Thymus (tissue), 11 donors: ENCODE measurements at regions not wholly inside any gene's neighbourhood (a gene's known extent, or its start where the extent isn't known, plus 50 kb on each side); places are given as distances from the start of the nearest gene placed in this dataset.

Source experiments
- DNase-seq, 9 donors: peaks; one replicate each; pipeline ENCODE4 v3.0.0-alpha.2; 2013; ENCODE audit warnings: low spot score in 9 of 9, low read depth in 6 of 9, missing footprints in 1 of 9
- H3K27ac ChIP-seq, 2 donors: one replicate each; pipeline ENCODE4 v1.5.1; 2013; ENCODE audit warnings: control low read depth in 1 of 2, low read depth in 1 of 2, low read length in 1 of 2, mild to moderate bottlenecking in 1 of 2, moderate library complexity in 1 of 2
- H3K27me3 ChIP-seq, 2 donors: one replicate each; pipeline ENCODE4 v1.5.1; 2013; ENCODE audit warnings: low read length in 1 of 2; ENCODE audit not compliant: control insufficient read depth in 2 of 2, insufficient read depth in 1 of 2
- H3K36me3 ChIP-seq, 2 donors: one replicate each; pipeline ENCODE4 v1.5.1; 2013; ENCODE audit warnings: low read length in 1 of 2, mild to moderate bottlenecking in 1 of 2, moderate library complexity in 1 of 2; ENCODE audit not compliant: control insufficient read depth in 2 of 2, insufficient read depth in 2 of 2
- H3K4me1 ChIP-seq, 2 donors: one replicate each; pipeline ENCODE4 v1.5.1; 2013; ENCODE audit warnings: low read length in 2 of 2; ENCODE audit not compliant: control insufficient read depth in 2 of 2, insufficient read depth in 2 of 2
- H3K4me3 ChIP-seq, 2 donors: one replicate each; pipeline ENCODE4 v1.5.1; 2013; ENCODE audit warnings: low read length in 2 of 2, control low read depth in 1 of 2, mild to moderate bottlenecking in 1 of 2
- H3K9me3 ChIP-seq, 2 donors: one replicate each; pipeline ENCODE4 v1.5.1; 2013; ENCODE audit warnings: low read length in 1 of 2, mild to moderate bottlenecking in 1 of 2; ENCODE audit not compliant: control insufficient read depth in 2 of 2, insufficient read depth in 1 of 2
- WGBS: extraction: QIAGEN DNeasy Blood & Tissue Kit; methylation state at CpG from one replicate; pipeline ENCODE4 v1.1.7; 2013; 5-methylcytosine and 5-hydroxymethylcytosine counted together
- donor health status: healthy.

DNA sequence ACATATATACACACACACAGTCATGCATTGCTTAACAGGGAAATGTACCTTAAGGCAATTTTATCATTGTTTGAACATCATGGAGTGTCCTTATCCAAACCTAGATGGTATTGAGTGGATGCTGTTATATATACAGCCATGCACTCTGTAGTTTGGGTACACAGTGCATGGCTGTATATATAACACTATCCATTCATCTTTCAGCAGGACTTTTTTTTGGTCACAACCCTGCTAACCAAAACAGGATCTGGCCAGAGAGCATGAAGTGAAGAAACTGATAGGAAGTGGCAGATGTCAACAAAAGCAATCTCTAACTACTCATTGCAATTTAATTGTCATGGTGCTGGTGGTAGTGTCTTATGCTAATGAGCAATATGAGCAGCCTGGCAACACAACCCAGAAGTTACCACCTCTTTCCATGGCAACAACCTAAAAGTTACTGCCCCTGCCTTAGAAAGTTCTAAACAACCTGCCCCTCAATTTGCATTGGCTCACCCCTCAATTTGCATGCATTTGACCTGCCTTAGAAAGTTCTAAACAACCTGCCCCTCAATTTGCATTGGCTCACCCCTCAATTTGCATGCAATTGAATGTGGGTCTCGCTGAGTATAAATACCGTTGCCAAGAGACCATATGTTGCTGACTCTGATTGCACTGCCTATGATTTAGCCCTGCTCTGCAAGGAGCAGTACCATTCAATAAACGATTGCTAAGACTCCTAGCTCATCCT lies 434.9 kb downstream of the DSEL start:
- H3K36me3 ChIP-seq, result no peaks in the 10 kb centered on the region
- no peak overlapping the region for H3K27ac ChIP-seq
- H3K27me3 ChIP-seq, result no peaks in the 10 kb centered on the region
- H3K4me1 ChIP-seq, result no peaks in the 10 kb centered on the region
- no peak overlapping the region for H3K4me3 ChIP-seq
- no peaks in the 10 kb centered on the region for H3K9me3 ChIP-seq
- WGBS, result 87% methylated on average over 3 of the region's 3 CpGs
- no peak for DNase-seq

- Histone ChIP-seq H3K4me1 (no peaks in the 10 kb centered on the region), H3K27ac (no peak overlapping the region), H3K36me3 (no peaks in the 10 kb centered on the region), H3K27me3 (no peaks in the 10 kb centered on the region), H3K9me3 (no peaks in the 10 kb centered on the region), H3K4me3 (no peak overlapping the region)
- 85% methylated on average over 5 of the region's 5 CpGs for WGBS
- no peak for DNase-seq
These were observed 435.9 kb downstream of the DSEL start for GRCh38 chr18:67080601-67081000.

DNA sequence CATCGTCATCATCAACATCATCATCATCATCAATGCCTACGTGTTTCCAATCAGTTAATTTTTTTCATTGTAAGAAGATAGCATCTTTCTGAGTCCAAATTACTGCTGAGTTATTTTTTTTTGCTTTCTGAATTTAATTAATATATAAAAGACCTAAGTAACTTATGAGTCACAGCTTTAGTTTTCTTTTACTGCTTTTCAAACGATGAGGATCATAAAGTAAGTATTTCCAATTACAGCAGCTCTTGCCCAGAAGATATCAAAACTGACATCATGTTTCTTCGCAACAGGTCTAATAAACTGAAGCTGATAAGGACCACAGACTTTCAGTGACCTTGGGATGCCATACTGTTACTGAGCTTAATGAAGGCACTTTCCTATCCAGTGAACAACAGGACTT lies 442.2 kb downstream of the DSEL start:
- no peaks in the 10 kb centered on the region for H3K36me3 ChIP-seq
- no peaks in the 10 kb centered on the region for H3K27me3 ChIP-seq
- no peaks in the 10 kb centered on the region for H3K4me1 ChIP-seq
- WGBS, result 47% methylated on average over 4 of the region's 4 CpGs
- no peak for DNase-seq
- no peak overlapping the region for H3K27ac ChIP-seq
- H3K4me3 ChIP-seq, result no peak overlapping the region
- H3K9me3 ChIP-seq, result no peaks in the 10 kb centered on the region

GRCh38 chr18:67072791-67073190 lies 443.7 kb downstream of the DSEL start:
- H3K27me3 ChIP-seq, result no peaks in the 10 kb centered on the region
- H3K36me3 ChIP-seq, result no peaks in the 10 kb centered on the region
- no peak overlapping the region for H3K27ac ChIP-seq
- H3K4me3 ChIP-seq, result no peak overlapping the region
- no peaks in the 10 kb centered on the region for H3K4me1 ChIP-seq
- 71% methylated on average over 2 of the region's 2 CpGs for WGBS
- H3K9me3 ChIP-seq, result no peaks in the 10 kb centered on the region
- no peak for DNase-seq

DNA sequence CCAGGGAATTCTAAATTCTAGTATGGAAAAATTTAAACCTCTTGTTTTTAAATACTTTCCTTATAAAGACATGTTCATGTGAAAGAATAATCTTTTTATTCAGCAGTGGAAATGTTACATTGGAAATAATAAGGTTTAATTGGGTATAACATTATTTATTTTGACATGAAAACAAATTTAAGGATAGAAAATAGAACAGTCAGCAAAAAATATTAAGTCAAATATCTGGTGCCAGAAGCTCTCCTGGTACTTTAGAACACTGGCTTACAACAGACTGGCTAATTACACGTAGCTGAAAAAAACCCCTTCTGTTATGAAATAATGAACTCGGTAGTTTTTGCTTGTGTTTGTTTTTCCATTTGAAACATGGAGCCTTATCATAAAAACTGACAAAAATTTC lies 447.9 kb downstream of the DSEL start:
- Histone ChIP-seq H3K36me3 (no peaks in the 10 kb centered on the region), H3K9me3 (no peaks in the 10 kb centered on the region), H3K27ac (no peak overlapping the region), H3K4me1 (no peaks in the 10 kb centered on the region), H3K4me3 (no peak overlapping the region), H3K27me3 (no peaks in the 10 kb centered on the region)
- 92% methylated on average over 2 of the region's 2 CpGs for WGBS
- DNase-seq, result no peak

- Histone ChIP-seq H3K4me3 (no peak overlapping the region), H3K27me3 (no peaks in the 10 kb centered on the region), H3K36me3 (no peaks in the 10 kb centered on the region), H3K27ac (no peak overlapping the region), H3K4me1 (no peaks in the 10 kb centered on the region), H3K9me3 (no peaks in the 10 kb centered on the region)
- 95% methylated on average over 6 of the region's 6 CpGs for WGBS
- no peak for DNase-seq
These were observed 443.4 kb upstream of the CDH19 start for GRCh38 chr18:67047334-67047733.

DNA sequence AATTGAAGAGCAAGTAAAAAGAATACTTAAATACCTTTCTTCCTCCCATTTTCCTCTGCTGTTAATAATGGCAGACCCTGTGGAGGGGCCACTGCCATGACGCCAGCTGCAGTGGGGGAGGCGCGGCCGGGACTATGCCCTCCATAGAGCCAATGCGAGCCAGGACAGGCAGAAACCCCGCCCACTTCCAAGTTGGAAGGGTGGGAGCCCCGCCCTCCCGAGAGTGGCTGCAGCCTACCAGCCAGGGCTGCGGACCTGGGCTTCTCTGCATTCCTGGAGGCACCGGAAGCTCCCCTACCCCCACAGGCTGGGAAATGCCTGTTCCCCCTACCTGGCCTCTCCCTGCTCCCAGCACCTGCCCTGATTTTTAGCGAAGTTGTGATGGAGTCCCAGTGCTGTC lies 439.4 kb upstream of the CDH19 start:
- 96% methylated on average over 11 of the region's 11 CpGs for WGBS
- DNase-seq, result no peak

GRCh38 chr18:67041334-67041733 lies 437.4 kb upstream of the CDH19 start:
- H3K27ac ChIP-seq, result no peak overlapping the region
- no peaks in the 10 kb centered on the region for H3K36me3 ChIP-seq
- H3K4me3 ChIP-seq, result no peak overlapping the region
- H3K4me1 ChIP-seq, result no peaks in the 10 kb centered on the region
- WGBS, result 86% methylated on average over 2 of the region's 2 CpGs
- no peak for DNase-seq
- no peaks in the 10 kb centered on the region for H3K9me3 ChIP-seq
- no peaks in the 10 kb centered on the region for H3K27me3 ChIP-seq

More for the DNA sequence above, 439.4 kb upstream of the CDH19 start:
- no peak overlapping the region for H3K27ac ChIP-seq
- H3K4me1 ChIP-seq, result no peaks in the 10 kb centered on the region
- no peak overlapping the region for H3K4me3 ChIP-seq
- no peaks in the 10 kb centered on the region for H3K36me3 ChIP-seq
- no peaks in the 10 kb centered on the region for H3K27me3 ChIP-seq
- H3K9me3 ChIP-seq, result no peaks in the 10 kb centered on the region

GRCh38 chr18:67035026-67035425 lies 431.1 kb upstream of the CDH19 start:
- 71% methylated on average over 4 of the region's 4 CpGs for WGBS
- no peaks in the 10 kb centered on the region for H3K9me3 ChIP-seq
- no peaks in the 10 kb centered on the region for H3K36me3 ChIP-seq
- no peak overlapping the region for H3K4me3 ChIP-seq
- no peaks in the 10 kb centered on the region for H3K27me3 ChIP-seq
- DNase-seq, result no peak
- no peaks in the 10 kb centered on the region for H3K4me1 ChIP-seq
- H3K27ac ChIP-seq, result no peak overlapping the region
